GM19452 (cell line): ENCODE measurements at regions not wholly inside any gene's neighbourhood (a gene's known extent, or its start where the extent isn't known, plus 50 kb on each side); places are given as distances from the start of the nearest gene placed in this dataset.
"Not testable (repeated sequence)": the region's sequence is repeated elsewhere in the genome, so short reads cannot be mapped to it uniquely, and the experiment has no call there.

Source experiments
- ATAC-seq: cut with Tn5 transposase; IDR thresholded peaks from one replicate; pipeline ENCODE4 v1.9.1; 2021; ENCODE audit not compliant: unreplicated experiment

GRCh38 chr20:22529150-22530019 lies 55.0 kb downstream of the FOXA2 start:
- no peak for ATAC-seq

GRCh38 chr20:22526512-22527012 lies 57.8 kb downstream of the FOXA2 start:
- ATAC-seq, result no peak

- ATAC-seq, result no peak
These were observed 58.6 kb downstream of the FOXA2 start for GRCh38 chr20:22525821-22526220.

GRCh38 chr20:22525069-22525820 lies 59.1 kb downstream of the FOXA2 start:
- no peak for ATAC-seq

GRCh38 chr20:22524393-22525015 lies 59.9 kb downstream of the FOXA2 start:
- no peak for ATAC-seq

- ATAC-seq, result no peak
These were observed 60.6 kb downstream of the FOXA2 start for GRCh38 chr20:22523499-22524392.

GRCh38 chr20:22523128-22523498 lies 61.3 kb downstream of the FOXA2 start:
- no peak for ATAC-seq

- no peak for ATAC-seq
These were observed 61.7 kb downstream of the FOXA2 start for GRCh38 chr20:22522701-22523100.

- not testable (repeated sequence) for ATAC-seq
These were observed 62.4 kb downstream of the FOXA2 start for GRCh38 chr20:22521940-22522339.

GRCh38 chr20:22520381-22520780 lies 64.0 kb downstream of the FOXA2 start:
- no peak for ATAC-seq

GRCh38 chr20:22515264-22515663 lies 69.1 kb downstream of the FOXA2 start:
- no peak for ATAC-seq

GRCh38 chr20:22513574-22513973 lies 70.8 kb downstream of the FOXA2 start:
- ATAC-seq, result no peak

- ATAC-seq, result no peak
These were observed 71.4 kb downstream of the FOXA2 start for GRCh38 chr20:22512911-22513489.

GRCh38 chr20:22511943-22512910 lies 72.1 kb downstream of the FOXA2 start:
- no peak for ATAC-seq

GRCh38 chr20:22509843-22510147 lies 74.6 kb downstream of the FOXA2 start:
- no peak for ATAC-seq

- no peak for ATAC-seq
These were observed 75.1 kb downstream of the FOXA2 start for GRCh38 chr20:22509090-22509842.

- ATAC-seq, result no peak
These were observed 75.9 kb downstream of the FOXA2 start for GRCh38 chr20:22508426-22508825.

- no peak for ATAC-seq
These were observed 77.0 kb downstream of the FOXA2 start for GRCh38 chr20:22507240-22507961.
